ENCODE measurements at regions not wholly inside any gene's neighbourhood (a gene's known extent, or its start where the extent isn't known, plus 50 kb on each side); places are given as distances from the start of the nearest gene placed in this dataset.

DNA sequence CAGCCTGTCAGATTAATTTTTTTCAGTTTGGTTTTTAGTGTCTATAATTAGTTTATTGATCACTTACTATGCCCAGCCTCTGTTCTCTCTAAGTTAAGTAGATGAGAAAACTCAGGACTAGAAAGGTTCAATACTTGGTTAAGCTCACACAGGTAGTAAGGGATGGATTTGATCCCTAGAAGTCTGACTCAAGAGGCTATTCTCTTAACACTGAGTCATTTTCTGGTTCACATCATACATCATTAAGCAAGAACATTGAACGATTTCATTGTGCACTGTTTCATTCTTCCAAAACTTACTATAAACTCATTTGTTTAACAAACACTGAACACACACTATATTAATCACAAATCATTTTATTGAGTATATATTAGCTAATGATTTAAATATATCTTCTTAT, 54.1 kb upstream of the SLC38A11 start:
- H3K27me3 ChIP-seq (replicated peaks; ENCODE audit: insufficient read depth) = no peaks in the 10 kb centered on the region
- no peaks in the 10 kb centered on the region for H3K4me1 ChIP-seq (ENCODE audit: control insufficient read depth in 1 of 2, low read depth in 2 of 2)
- no peaks in the 10 kb centered on the region for H3K36me3 ChIP-seq
- no peaks in the 10 kb centered on the region for H3K9me3 ChIP-seq
- DNase-seq (ENCODE audit: low spot score) (no peak), ATAC-seq (ENCODE audit: insufficient number of reproducible peaks, low FRiP score, low read depth) (no peak)
- TF ChIP-seq, protein P1, sequence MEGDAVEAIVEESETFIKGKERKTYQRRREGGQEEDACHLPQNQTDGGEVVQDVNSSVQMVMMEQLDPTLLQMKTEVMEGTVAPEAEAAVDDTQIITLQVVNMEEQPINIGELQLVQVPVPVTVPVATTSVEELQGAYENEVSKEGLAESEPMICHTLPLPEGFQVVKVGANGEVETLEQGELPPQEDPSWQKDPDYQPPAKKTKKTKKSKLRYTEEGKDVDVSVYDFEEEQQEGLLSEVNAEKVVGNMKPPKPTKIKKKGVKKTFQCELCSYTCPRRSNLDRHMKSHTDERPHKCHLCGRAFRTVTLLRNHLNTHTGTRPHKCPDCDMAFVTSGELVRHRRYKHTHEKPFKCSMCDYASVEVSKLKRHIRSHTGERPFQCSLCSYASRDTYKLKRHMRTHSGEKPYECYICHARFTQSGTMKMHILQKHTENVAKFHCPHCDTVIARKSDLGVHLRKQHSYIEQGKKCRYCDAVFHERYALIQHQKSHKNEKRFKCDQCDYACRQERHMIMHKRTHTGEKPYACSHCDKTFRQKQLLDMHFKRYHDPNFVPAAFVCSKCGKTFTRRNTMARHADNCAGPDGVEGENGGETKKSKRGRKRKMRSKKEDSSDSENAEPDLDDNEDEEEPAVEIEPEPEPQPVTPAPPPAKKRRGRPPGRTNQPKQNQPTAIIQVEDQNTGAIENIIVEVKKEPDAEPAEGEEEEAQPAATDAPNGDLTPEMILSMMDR (IDR thresholded peaks at IDR 0.05) = no peak
- H3K27ac ChIP-seq = no peak overlapping the region
- H3K4me3 ChIP-seq = no peak overlapping the region

DNA sequence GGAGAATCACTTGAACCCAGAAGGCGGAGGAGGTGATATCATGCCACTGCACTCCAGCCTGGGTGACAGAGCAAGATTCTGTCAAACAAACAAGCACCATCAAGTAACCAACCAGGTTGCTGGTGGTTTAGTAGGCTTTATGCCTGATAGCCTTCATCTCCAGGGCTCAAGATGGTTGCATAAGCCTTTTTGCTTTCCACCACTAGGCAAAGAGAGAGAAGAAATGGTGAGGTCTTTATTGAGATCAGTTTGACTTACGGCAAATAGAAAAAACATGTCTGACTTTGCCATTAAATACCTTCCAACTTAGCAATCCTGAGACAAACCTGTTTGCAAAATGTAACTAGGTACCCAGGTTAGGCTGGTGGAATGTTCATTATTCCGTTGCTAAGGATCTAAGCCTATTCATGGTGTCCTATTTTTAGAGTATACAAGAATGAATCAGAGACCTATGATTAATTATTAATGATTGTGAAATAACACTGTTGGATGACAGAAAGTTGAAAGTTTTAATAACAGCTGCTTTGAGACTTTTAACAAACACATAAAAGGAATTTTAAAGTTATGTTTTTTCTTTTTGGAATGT, 53.5 kb upstream of the SLC38A11 start:
- Histone ChIP-seq H3K4me1 (ENCODE audit: control insufficient read depth in 1 of 2, low read depth in 2 of 2) (no peaks in the 10 kb centered on the region), H3K4me3 (no peak overlapping the region), H3K9me3 (no peaks in the 10 kb centered on the region), H3K36me3 (no peaks in the 10 kb centered on the region), H3K27me3 (replicated peaks; ENCODE audit: insufficient read depth) (no peaks in the 10 kb centered on the region), H3K27ac (no peak overlapping the region)
- TF ChIP-seq, protein P1 (IDR thresholded peaks at IDR 0.05) = no peak
- ATAC-seq (ENCODE audit: insufficient number of reproducible peaks, low FRiP score, low read depth) (no peak), DNase-seq (ENCODE audit: low spot score) (no peak)

DNA sequence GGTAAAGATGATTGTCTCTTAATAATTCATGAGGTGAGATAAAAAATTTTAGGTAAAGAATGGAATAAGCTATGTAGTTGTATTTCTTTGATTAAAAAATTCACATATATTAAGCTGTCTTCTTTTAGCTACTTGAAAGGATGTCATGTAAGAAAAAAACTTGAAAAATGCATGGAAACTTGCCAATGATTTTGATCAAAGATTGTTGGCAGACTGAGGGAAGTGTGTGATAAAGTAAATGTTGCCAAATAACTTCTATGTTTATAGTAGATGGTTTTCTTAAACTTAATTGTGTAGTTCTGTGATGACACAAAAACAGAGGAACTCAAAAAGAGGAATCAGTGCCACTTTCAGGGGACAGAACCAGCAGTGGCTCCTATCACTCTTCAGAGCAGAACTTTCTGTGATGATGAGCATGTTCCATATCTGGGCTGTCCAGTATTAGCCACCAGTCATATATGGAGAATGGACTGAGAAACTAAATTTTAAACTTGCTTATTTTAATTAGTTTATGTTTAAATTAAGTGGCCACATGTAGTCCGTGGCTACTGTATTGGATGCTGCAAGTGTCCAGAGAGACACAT, 51.9 kb upstream of the SLC38A11 start:
- no peaks in the 10 kb centered on the region for H3K9me3 ChIP-seq
- TF ChIP-seq, protein P1 (IDR thresholded peaks at IDR 0.05) = no peak
- H3K4me3 ChIP-seq = no peak overlapping the region
- ATAC-seq (ENCODE audit: insufficient number of reproducible peaks, low FRiP score, low read depth) = no peak
- H3K4me1 ChIP-seq (ENCODE audit: control insufficient read depth in 1 of 2, low read depth in 2 of 2) = no peaks in the 10 kb centered on the region
- no peaks in the 10 kb centered on the region for H3K27me3 ChIP-seq (replicated peaks; ENCODE audit: insufficient read depth)
- DNase-seq (ENCODE audit: low spot score) = no peak
- H3K27ac ChIP-seq = no peak overlapping the region
- no peaks in the 10 kb centered on the region for H3K36me3 ChIP-seq
